LNCAP (cell line): ENCODE measurements at regions not wholly inside any gene's neighbourhood (a gene's known extent, or its start where the extent isn't known, plus 50 kb on each side); places are given as distances from the start of the nearest gene placed in this dataset.

ENCODE experiments used
- TF ChIP-seq, protein P1 (sequence below): fragments of 450-650 bp; IDR thresholded peaks from 2 replicates; pipeline ENCODE4 v1.5.1; 2017; ENCODE audit warnings: mild to moderate bottlenecking

GRCh38 chr10:23780331-23780730, 341.5 kb downstream of the OTUD1 start:
- TF ChIP-seq, protein P1, sequence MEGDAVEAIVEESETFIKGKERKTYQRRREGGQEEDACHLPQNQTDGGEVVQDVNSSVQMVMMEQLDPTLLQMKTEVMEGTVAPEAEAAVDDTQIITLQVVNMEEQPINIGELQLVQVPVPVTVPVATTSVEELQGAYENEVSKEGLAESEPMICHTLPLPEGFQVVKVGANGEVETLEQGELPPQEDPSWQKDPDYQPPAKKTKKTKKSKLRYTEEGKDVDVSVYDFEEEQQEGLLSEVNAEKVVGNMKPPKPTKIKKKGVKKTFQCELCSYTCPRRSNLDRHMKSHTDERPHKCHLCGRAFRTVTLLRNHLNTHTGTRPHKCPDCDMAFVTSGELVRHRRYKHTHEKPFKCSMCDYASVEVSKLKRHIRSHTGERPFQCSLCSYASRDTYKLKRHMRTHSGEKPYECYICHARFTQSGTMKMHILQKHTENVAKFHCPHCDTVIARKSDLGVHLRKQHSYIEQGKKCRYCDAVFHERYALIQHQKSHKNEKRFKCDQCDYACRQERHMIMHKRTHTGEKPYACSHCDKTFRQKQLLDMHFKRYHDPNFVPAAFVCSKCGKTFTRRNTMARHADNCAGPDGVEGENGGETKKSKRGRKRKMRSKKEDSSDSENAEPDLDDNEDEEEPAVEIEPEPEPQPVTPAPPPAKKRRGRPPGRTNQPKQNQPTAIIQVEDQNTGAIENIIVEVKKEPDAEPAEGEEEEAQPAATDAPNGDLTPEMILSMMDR: no peak

GRCh38 chr10:23786594-23786993, 347.7 kb downstream of the OTUD1 start:
- TF ChIP-seq, protein P1: no peak

DNA sequence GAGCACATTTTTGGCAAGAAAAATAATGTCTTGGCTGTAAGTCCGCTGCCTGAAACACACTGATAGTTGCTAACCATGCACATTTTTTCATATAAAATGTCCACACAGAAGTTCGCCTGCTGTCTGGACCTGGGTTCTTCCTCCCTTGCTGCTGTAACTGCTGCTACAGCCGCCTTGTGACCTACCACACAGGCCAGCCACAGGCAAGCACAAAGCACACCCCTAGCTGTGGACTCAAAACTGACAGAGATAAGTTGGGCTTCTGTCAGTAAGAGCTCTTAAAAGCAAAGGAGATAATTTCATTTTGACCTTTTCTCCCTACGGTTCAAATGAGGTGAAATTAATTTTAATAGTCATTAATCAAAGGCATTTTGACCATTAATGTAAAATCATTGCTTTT, 354.7 kb downstream of the OTUD1 start:
- TF ChIP-seq, protein P1: no peak

DNA sequence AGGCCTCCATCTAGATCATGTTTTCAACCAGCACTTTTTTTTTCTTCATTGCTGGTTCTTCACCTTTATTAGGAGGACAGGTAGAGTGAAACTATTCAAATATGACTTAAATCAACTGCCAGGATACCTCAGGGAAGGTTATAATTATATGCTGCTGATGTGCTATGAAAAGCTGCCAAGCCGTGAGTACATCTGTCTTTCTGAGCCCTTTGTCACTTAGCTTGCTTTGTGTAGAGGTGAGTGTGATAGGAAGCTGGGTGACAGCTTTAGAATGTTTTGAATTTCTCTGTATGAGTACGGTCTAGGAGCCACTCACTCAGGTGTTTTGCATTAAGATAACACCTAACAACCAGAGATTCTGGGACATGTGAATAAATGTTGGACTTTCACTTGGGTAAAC, 365.2 kb downstream of the OTUD1 start:
- TF ChIP-seq, protein P1: no peak

DNA sequence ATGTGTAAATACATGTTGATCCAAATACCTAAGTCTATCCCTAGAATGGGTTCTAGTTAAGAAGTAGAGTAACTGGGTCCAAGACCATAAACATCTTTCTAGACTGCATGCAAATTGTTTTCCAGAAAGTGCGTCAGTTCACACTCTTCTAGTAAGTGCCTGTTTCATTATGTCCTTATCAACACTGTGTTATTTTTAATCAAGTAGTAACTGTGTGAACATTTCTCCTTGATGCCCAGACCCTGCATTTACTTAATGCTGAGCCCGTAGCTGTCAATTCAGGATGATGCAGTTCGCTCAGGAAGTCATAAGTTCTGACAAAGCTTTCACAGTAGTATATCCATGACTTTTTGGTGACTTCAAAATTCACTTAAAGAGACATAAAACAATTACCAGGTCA, 374.8 kb downstream of the OTUD1 start:
- TF ChIP-seq, protein P1: no peak

DNA sequence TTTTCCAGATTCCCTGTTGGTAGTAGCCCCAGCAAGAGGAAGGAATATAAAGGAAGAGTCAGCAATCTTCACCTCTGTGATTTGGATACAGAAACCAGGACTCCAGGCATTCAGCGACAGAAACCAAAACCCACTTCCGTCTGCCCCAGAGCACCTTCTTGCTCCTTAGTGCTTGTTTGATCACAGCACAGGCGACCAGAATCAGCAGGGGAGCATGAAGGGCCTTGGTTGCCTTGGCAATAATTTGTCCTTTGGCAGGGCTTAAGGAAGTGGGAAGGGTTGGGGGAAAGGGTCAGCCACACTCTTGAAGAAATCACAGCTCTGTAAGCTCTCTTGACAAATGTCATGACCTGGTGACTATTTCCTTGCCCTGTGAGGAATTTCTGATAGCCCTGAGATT, 379.6 kb downstream of the OTUD1 start:
- TF ChIP-seq, protein P1: no peak

GRCh38 chr10:23820792-23821191, 381.9 kb downstream of the OTUD1 start:
- TF ChIP-seq, protein P1: no peak

DNA sequence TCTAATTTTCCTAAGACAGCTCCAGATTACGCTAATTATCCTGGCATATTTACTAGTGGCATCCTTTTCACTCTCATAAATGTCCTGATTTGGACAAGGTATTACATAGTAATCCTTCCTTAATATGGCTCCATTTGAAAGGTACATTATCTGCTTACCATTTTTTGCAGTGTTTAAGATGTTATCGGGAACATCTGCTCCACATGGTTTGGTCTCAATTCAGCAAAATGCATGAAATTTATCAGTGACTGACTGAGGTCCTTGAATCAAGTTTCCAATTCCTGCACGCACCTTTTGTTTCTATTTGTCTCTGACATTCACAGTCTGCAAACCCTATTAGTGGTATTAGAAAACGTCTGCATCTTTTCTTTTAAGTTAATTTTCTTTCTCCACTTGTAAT, 384.1 kb upstream of the KIAA1217 start:
- TF ChIP-seq, protein P1: no peak
